HL-60 (cell line): ENCODE measurements at regions not wholly inside any gene's neighbourhood (a gene's known extent, or its start where the extent isn't known, plus 50 kb on each side); places are given as distances from the start of the nearest gene placed in this dataset.

Experiments
- DNase-seq, 2 experiments: peaks; one replicate each; pipeline ENCODE4 v3.0.0-alpha.2; 2010 to 2020; ENCODE audit warnings: low read depth in 1 of 2, low spot score in 1 of 2
- H3K27ac ChIP-seq: fragments of 250-450 bp; sonication (Bioruptor Pico); replicated peaks from 2 replicates; pipeline ENCODE4 v1.5.1; 2020; ENCODE audit warnings: mild to moderate bottlenecking, moderate library complexity
- H3K27me3 ChIP-seq: fragments of 250-450 bp; sonication (Bioruptor Pico); 2 replicates; pipeline ENCODE4 v1.5.1; 2021; ENCODE audit warnings: mild to moderate bottlenecking, moderate library complexity; ENCODE audit not compliant: insufficient read depth, poor library complexity, severe bottlenecking
- H3K4me3 ChIP-seq: replicated peaks from 2 replicates; pipeline ENCODE4 v1.5.1; 2011; ENCODE audit warnings: mild to moderate bottlenecking, control low read depth, low read length; ENCODE audit not compliant: insufficient read depth
- GABPA ChIP-seq: IDR thresholded peaks from 2 replicates; pipeline ENCODE4 v1.6.1; 2012; ENCODE audit warnings: low read depth
- POLR2AphosphoS5 ChIP-seq: IDR thresholded peaks from 2 replicates; pipeline ENCODE4 v1.6.1; 2012; ENCODE audit warnings: low read depth
- SPI1 ChIP-seq: IDR thresholded peaks from 2 replicates; pipeline ENCODE4 v1.6.1; 2012; ENCODE audit warnings: low read depth, mild to moderate bottlenecking, borderline replicate concordance
- TF ChIP-seq, protein P1 (sequence below): IDR thresholded peaks from 2 replicates; pipeline ENCODE4 v1.6.1; 2012; ENCODE audit warnings: low read depth; ENCODE audit not compliant: insufficient replicate concordance
- TF ChIP-seq, protein P2 (sequence below): IDR thresholded peaks from one replicate; pipeline ENCODE4 v1.5.1; 2011; ENCODE audit warnings: low read length, control low read depth, inconsistent platforms; ENCODE audit not compliant: insufficient read depth

DNA sequence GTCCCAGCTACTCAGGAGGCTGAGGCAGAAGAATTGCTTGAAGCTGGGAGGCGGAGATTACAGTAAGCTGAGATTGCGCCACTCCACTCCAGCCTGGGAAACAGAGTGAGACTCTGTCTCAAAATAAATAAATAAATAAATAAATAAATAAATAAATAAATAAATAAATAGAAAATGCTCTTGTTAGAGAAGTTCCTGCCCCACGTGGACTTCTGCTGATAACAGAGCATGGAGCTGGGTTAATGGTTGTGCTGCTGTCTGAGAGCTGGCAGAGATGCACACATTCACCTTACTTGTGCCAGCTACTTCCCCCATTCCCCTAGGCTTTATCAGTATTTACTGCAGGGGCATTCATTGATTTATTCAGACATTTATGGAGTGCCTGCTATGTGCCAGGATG is 155.2 kb upstream of the KCNG1 start:
- no peak for DNase-seq
- H3K4me3 ChIP-seq: no peak overlapping the region

DNA sequence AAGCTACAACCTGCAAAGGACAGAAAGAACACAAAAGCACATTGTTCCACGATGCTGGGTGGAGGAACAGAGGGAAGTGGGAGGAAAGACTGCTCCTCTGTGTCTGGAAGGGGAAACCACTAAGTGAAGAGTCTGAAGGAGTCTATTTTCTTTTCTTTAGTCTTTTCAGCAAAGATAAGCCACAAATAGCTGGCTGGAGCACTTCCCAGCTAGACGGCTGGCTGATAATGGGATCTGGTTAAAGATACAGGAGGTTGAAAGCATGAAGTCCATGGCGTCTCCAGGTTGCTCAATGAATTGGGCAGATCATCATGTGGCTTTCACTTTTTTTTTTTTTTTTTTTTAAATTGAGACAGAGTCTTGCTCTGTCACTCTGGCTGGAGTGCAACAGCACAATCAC is 154.0 kb upstream of the KCNG1 start:
- Histone ChIP-seq H3K4me3 (no peak overlapping the region), H3K27ac (no peak overlapping the region), H3K27me3 (peaks cover 3% of the 10 kb centered on the region)
- TF ChIP-seq SPI1 (no peak), POLR2AphosphoS5 (no peak), GABPA (no peak)
- TF ChIP-seq, protein P1, sequence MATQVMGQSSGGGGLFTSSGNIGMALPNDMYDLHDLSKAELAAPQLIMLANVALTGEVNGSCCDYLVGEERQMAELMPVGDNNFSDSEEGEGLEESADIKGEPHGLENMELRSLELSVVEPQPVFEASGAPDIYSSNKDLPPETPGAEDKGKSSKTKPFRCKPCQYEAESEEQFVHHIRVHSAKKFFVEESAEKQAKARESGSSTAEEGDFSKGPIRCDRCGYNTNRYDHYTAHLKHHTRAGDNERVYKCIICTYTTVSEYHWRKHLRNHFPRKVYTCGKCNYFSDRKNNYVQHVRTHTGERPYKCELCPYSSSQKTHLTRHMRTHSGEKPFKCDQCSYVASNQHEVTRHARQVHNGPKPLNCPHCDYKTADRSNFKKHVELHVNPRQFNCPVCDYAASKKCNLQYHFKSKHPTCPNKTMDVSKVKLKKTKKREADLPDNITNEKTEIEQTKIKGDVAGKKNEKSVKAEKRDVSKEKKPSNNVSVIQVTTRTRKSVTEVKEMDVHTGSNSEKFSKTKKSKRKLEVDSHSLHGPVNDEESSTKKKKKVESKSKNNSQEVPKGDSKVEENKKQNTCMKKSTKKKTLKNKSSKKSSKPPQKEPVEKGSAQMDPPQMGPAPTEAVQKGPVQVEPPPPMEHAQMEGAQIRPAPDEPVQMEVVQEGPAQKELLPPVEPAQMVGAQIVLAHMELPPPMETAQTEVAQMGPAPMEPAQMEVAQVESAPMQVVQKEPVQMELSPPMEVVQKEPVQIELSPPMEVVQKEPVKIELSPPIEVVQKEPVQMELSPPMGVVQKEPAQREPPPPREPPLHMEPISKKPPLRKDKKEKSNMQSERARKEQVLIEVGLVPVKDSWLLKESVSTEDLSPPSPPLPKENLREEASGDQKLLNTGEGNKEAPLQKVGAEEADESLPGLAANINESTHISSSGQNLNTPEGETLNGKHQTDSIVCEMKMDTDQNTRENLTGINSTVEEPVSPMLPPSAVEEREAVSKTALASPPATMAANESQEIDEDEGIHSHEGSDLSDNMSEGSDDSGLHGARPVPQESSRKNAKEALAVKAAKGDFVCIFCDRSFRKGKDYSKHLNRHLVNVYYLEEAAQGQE: no peak
- TF ChIP-seq, protein P2, sequence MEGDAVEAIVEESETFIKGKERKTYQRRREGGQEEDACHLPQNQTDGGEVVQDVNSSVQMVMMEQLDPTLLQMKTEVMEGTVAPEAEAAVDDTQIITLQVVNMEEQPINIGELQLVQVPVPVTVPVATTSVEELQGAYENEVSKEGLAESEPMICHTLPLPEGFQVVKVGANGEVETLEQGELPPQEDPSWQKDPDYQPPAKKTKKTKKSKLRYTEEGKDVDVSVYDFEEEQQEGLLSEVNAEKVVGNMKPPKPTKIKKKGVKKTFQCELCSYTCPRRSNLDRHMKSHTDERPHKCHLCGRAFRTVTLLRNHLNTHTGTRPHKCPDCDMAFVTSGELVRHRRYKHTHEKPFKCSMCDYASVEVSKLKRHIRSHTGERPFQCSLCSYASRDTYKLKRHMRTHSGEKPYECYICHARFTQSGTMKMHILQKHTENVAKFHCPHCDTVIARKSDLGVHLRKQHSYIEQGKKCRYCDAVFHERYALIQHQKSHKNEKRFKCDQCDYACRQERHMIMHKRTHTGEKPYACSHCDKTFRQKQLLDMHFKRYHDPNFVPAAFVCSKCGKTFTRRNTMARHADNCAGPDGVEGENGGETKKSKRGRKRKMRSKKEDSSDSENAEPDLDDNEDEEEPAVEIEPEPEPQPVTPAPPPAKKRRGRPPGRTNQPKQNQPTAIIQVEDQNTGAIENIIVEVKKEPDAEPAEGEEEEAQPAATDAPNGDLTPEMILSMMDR: no peak
- DNase-seq: no peak

More for the DNA sequence above, 155.2 kb upstream of the KCNG1 start:
- Histone ChIP-seq H3K27ac (no peak overlapping the region), H3K27me3 (peaks cover 3% of the 10 kb centered on the region)
- no peak for TF ChIP-seq POLR2AphosphoS5
- TF ChIP-seq, protein P2: no peak
- TF ChIP-seq SPI1: no peak

DNA sequence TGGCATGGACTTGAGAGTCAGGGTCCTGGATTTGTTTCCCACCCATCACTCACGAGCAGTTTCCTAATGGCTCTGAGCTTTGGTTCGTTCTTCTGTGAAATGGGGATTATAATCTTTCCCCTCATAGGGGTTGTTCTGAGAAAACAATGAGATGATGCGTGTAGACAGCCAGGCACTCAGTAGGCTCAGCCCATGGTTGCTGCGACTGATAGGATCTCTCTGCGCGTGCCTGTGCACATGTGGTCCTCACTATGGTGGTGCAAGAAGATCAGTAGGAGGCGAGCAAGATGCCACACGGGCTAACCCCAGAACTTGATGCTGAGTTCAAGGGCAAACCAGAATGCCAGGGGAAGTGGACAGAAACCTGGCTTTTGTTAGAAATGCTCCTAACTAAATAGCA is 153.5 kb upstream of the KCNG1 start:
- Histone ChIP-seq H3K4me3 (no peak overlapping the region), H3K27ac (no peak overlapping the region), H3K27me3 (peaks cover 3% of the 10 kb centered on the region)
- TF ChIP-seq, protein P2: no peak
- TF ChIP-seq, protein P1: no peak
- TF ChIP-seq POLR2AphosphoS5: no peak
- no peak for TF ChIP-seq GABPA
- no peak for TF ChIP-seq SPI1
- DNase-seq: no peak

DNA sequence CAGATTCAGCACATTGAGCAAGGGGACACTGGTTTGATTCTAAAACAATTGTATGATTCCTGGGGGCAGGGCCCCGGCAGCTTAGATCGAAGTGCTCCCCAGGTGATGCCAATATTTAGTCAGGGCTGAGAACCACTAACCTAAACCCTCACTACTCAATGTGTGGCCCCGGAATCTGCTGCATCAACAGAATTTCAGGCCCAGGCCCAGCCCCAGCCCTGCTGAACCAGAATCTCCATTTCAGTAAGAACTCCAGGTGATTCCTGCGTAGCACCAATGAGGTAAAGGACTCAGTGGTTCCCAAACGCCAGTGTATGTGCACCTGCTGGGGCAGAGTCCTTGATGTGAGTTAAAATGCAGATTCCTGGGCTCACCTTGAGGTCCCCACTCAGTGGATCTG is 152.8 kb upstream of the KCNG1 start:
- Histone ChIP-seq H3K27ac (no peak overlapping the region), H3K27me3 (peaks cover 3% of the 10 kb centered on the region), H3K4me3 (no peak overlapping the region)
- TF ChIP-seq, protein P2: no peak
- TF ChIP-seq, protein P1: no peak
- TF ChIP-seq POLR2AphosphoS5 (no peak), SPI1 (no peak), GABPA (no peak)
- DNase-seq: no peak
